ENCODE measurements at regions not wholly inside any gene's neighbourhood (a gene's known extent, or its start where the extent isn't known, plus 50 kb on each side); places are given as distances from the start of the nearest gene placed in this dataset.

DNA sequence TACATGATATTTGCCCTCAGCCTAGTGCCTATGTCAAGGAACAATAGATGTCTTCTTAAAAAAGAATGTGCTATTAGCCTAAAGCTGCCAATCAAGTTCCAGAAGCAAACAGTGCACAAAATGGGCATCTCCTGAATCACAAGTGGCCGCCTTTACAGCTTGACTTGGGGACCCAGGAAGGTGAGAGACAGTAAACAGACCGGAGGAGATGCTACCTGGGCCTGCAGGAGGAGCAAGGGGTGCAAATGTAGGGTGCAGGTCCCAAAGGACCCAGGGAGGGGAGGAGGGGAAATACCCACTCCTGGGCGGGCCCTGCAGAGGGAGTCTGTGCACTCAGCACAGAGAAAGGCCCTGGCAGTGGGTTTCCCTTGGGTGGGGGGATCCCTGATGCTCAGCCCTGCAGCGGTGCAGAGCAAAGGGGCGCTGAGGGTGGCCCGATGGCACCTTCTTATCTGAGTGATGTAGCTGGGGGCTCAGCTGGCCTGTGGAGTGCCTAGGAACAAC lies 147.7 kb downstream of the WDR11 start:
- no peak for TF ChIP-seq YY1 (IDR thresholded peaks at IDR 0.05; ENCODE audit: insufficient read depth, insufficient read length)
- no peak for TF ChIP-seq SUZ12 (IDR thresholded peaks at IDR 0.05; ENCODE audit: extremely low read depth, insufficient read depth, insufficient read length)
